ENCODE measurements at regions not wholly inside any gene's neighbourhood (a gene's known extent, or its start where the extent isn't known, plus 50 kb on each side); places are given as distances from the start of the nearest gene placed in this dataset.

GRCh38 chr7:84642611-84643010 lies 448.0 kb upstream of the SEMA3A start:
- TF ChIP-seq, protein P1, sequence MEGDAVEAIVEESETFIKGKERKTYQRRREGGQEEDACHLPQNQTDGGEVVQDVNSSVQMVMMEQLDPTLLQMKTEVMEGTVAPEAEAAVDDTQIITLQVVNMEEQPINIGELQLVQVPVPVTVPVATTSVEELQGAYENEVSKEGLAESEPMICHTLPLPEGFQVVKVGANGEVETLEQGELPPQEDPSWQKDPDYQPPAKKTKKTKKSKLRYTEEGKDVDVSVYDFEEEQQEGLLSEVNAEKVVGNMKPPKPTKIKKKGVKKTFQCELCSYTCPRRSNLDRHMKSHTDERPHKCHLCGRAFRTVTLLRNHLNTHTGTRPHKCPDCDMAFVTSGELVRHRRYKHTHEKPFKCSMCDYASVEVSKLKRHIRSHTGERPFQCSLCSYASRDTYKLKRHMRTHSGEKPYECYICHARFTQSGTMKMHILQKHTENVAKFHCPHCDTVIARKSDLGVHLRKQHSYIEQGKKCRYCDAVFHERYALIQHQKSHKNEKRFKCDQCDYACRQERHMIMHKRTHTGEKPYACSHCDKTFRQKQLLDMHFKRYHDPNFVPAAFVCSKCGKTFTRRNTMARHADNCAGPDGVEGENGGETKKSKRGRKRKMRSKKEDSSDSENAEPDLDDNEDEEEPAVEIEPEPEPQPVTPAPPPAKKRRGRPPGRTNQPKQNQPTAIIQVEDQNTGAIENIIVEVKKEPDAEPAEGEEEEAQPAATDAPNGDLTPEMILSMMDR (conservative IDR thresholded peaks at IDR 0.05; ENCODE audit: low read depth in 2 of 2), result no peak
- TF ChIP-seq, protein P2, sequence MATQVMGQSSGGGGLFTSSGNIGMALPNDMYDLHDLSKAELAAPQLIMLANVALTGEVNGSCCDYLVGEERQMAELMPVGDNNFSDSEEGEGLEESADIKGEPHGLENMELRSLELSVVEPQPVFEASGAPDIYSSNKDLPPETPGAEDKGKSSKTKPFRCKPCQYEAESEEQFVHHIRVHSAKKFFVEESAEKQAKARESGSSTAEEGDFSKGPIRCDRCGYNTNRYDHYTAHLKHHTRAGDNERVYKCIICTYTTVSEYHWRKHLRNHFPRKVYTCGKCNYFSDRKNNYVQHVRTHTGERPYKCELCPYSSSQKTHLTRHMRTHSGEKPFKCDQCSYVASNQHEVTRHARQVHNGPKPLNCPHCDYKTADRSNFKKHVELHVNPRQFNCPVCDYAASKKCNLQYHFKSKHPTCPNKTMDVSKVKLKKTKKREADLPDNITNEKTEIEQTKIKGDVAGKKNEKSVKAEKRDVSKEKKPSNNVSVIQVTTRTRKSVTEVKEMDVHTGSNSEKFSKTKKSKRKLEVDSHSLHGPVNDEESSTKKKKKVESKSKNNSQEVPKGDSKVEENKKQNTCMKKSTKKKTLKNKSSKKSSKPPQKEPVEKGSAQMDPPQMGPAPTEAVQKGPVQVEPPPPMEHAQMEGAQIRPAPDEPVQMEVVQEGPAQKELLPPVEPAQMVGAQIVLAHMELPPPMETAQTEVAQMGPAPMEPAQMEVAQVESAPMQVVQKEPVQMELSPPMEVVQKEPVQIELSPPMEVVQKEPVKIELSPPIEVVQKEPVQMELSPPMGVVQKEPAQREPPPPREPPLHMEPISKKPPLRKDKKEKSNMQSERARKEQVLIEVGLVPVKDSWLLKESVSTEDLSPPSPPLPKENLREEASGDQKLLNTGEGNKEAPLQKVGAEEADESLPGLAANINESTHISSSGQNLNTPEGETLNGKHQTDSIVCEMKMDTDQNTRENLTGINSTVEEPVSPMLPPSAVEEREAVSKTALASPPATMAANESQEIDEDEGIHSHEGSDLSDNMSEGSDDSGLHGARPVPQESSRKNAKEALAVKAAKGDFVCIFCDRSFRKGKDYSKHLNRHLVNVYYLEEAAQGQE (IDR thresholded peaks at IDR 0.05; ENCODE audit: unreplicated experiment), result no peak
- TF ChIP-seq EZH2 (IDR thresholded peaks at IDR 0.05; ENCODE audit: low read depth, unreplicated experiment) (no peak), STAT1 (IDR thresholded peaks at IDR 0.05; ENCODE audit: unreplicated experiment) (no peak), JUNB (IDR thresholded peaks at IDR 0.05; ENCODE audit: unreplicated experiment) (no peak), POLR2AphosphoS5 (IDR thresholded peaks at IDR 0.05; ENCODE audit: low read depth) (no peak), NANOG (IDR thresholded peaks at IDR 0.05; ENCODE audit: borderline replicate concordance) (no peak), CREB1 (CRISPR knock-in tag; IDR thresholded peaks at IDR 0.05; ENCODE audit: low read depth) (no peak), ZNF114 (CRISPR knock-in tag; IDR thresholded peaks at IDR 0.05) (no peak), ZNF462 (CRISPR knock-in tag; IDR thresholded peaks at IDR 0.05) (no peak)
- TF ChIP-seq, protein P3, sequence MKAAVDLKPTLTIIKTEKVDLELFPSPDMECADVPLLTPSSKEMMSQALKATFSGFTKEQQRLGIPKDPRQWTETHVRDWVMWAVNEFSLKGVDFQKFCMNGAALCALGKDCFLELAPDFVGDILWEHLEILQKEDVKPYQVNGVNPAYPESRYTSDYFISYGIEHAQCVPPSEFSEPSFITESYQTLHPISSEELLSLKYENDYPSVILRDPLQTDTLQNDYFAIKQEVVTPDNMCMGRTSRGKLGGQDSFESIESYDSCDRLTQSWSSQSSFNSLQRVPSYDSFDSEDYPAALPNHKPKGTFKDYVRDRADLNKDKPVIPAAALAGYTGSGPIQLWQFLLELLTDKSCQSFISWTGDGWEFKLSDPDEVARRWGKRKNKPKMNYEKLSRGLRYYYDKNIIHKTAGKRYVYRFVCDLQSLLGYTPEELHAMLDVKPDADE (IDR thresholded peaks at IDR 0.05), result no peak

Data from GM23338 (cell line).